ENCODE measurements at regions not wholly inside any gene's neighbourhood (a gene's known extent, or its start where the extent isn't known, plus 50 kb on each side); places are given as distances from the start of the nearest gene placed in this dataset.

GRCh38 chr21:22319435-22319834 is 1321.2 kb downstream of the NCAM2 start:
- Histone ChIP-seq H3K36me3 (no peaks in the 10 kb centered on the region), H3K27ac (replicated peaks) (no peak overlapping the region), H3K4me1 (no peaks in the 10 kb centered on the region), H3K27me3 (ENCODE audit: low read depth) (no peaks in the 10 kb centered on the region), H3K4me3 (no peak overlapping the region), H3K9me3 (replicated peaks) (peaks cover 27% of the 10 kb centered on the region)
- no peak for TF ChIP-seq CTCF (IDR thresholded peaks at IDR 0.05; ENCODE audit: borderline replicate concordance)
- DNase-seq = no peak
- intact Hi-C loops (cut with micrococcal nuclease) = no loop called here

GRCh38 chr21:22342889-22343288 is 1344.7 kb downstream of the NCAM2 start:
- Histone ChIP-seq H3K27me3 (ENCODE audit: low read depth) (no peaks in the 10 kb centered on the region), H3K4me3 (no peak overlapping the region), H3K36me3 (no peaks in the 10 kb centered on the region), H3K27ac (replicated peaks) (no peak overlapping the region), H3K9me3 (replicated peaks) (peaks cover 30% of the 10 kb centered on the region), H3K4me1 (no peaks in the 10 kb centered on the region)
- no peak for TF ChIP-seq CTCF (IDR thresholded peaks at IDR 0.05; ENCODE audit: borderline replicate concordance)
- intact Hi-C loops (cut with micrococcal nuclease) = no loop called here
- no peak for DNase-seq

- no peaks in the 10 kb centered on the region for H3K36me3 ChIP-seq
- intact Hi-C loops (cut with micrococcal nuclease) = no loop called here
- no peak overlapping the region for H3K4me3 ChIP-seq
- no peaks in the 10 kb centered on the region for H3K27me3 ChIP-seq (ENCODE audit: low read depth)
- peaks cover 26% of the 10 kb centered on the region for H3K9me3 ChIP-seq (replicated peaks)
- no peak for DNase-seq
- no peaks in the 10 kb centered on the region for H3K4me1 ChIP-seq
- TF ChIP-seq CTCF (IDR thresholded peaks at IDR 0.05; ENCODE audit: borderline replicate concordance) = no peak
- H3K27ac ChIP-seq (replicated peaks) = no peak overlapping the region
These were observed 1345.1 kb downstream of the NCAM2 start for GRCh38 chr21:22343303-22343702.

GRCh38 chr21:22343721-22344120 is 1345.5 kb downstream of the NCAM2 start:
- DNase-seq = no peak
- Histone ChIP-seq H3K27ac (replicated peaks) (no peak overlapping the region), H3K4me3 (no peak overlapping the region), H3K9me3 (replicated peaks) (peaks cover 26% of the 10 kb centered on the region), H3K27me3 (ENCODE audit: low read depth) (no peaks in the 10 kb centered on the region), H3K4me1 (no peaks in the 10 kb centered on the region), H3K36me3 (no peaks in the 10 kb centered on the region)
- intact Hi-C loops (cut with micrococcal nuclease) = no loop called here
- no peak for TF ChIP-seq CTCF (IDR thresholded peaks at IDR 0.05; ENCODE audit: borderline replicate concordance)

GRCh38 chr21:22345624-22346023 is 1347.4 kb downstream of the NCAM2 start:
- TF ChIP-seq CTCF (IDR thresholded peaks at IDR 0.05; ENCODE audit: borderline replicate concordance) = no peak
- no peaks in the 10 kb centered on the region for H3K4me1 ChIP-seq
- no peak overlapping the region for H3K27ac ChIP-seq (replicated peaks)
- peaks cover 15% of the 10 kb centered on the region for H3K9me3 ChIP-seq (replicated peaks)
- no peak for DNase-seq
- intact Hi-C loops (cut with micrococcal nuclease) = no loop called here
- no peak overlapping the region for H3K4me3 ChIP-seq
- no peaks in the 10 kb centered on the region for H3K27me3 ChIP-seq (ENCODE audit: low read depth)
- H3K36me3 ChIP-seq = no peaks in the 10 kb centered on the region

GRCh38 chr21:22346576-22346975 is 1348.4 kb downstream of the NCAM2 start:
- no peak for TF ChIP-seq CTCF (IDR thresholded peaks at IDR 0.05; ENCODE audit: borderline replicate concordance)
- no peak overlapping the region for H3K27ac ChIP-seq (replicated peaks)
- intact Hi-C loops (cut with micrococcal nuclease) = no loop called here
- DNase-seq = no peak
- H3K36me3 ChIP-seq = no peaks in the 10 kb centered on the region
- H3K4me1 ChIP-seq = no peaks in the 10 kb centered on the region
- no peak overlapping the region for H3K4me3 ChIP-seq
- H3K9me3 ChIP-seq (replicated peaks) = peaks cover 6% of the 10 kb centered on the region
- H3K27me3 ChIP-seq (ENCODE audit: low read depth) = no peaks in the 10 kb centered on the region

Measured in left ventricle myocardium inferior (tissue), 1 donor.